ENCODE measurements at regions not wholly inside any gene's neighbourhood (a gene's known extent, or its start where the extent isn't known, plus 50 kb on each side); places are given as distances from the start of the nearest gene placed in this dataset.

DNA sequence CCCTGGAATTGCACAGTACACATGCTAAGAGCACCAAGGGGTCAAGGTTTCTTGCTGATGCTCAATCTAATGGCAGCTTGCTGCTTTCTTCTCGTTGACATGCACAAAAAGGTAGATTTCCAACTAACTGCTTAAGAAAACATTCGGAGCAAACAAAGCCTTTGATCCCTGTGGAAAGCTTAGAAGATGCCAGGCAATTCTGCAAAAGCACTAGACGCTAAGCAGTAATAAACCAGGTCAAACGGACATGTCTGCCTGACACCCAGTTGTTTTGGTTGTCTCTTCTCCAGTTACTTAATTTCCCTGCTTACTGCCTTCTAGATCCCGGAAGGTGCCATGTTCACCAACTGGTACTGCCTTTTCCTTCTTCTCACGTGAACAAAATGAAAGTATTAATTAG lies 100.5 kb upstream of the TMCC3 start:
- TF ChIP-seq, protein P1, sequence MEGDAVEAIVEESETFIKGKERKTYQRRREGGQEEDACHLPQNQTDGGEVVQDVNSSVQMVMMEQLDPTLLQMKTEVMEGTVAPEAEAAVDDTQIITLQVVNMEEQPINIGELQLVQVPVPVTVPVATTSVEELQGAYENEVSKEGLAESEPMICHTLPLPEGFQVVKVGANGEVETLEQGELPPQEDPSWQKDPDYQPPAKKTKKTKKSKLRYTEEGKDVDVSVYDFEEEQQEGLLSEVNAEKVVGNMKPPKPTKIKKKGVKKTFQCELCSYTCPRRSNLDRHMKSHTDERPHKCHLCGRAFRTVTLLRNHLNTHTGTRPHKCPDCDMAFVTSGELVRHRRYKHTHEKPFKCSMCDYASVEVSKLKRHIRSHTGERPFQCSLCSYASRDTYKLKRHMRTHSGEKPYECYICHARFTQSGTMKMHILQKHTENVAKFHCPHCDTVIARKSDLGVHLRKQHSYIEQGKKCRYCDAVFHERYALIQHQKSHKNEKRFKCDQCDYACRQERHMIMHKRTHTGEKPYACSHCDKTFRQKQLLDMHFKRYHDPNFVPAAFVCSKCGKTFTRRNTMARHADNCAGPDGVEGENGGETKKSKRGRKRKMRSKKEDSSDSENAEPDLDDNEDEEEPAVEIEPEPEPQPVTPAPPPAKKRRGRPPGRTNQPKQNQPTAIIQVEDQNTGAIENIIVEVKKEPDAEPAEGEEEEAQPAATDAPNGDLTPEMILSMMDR (IDR thresholded peaks at IDR 0.05) = no peak
- TF ChIP-seq POLR2A (IDR thresholded peaks at IDR 0.05) = no peak
- TF ChIP-seq POLR2AphosphoS5 (IDR thresholded peaks at IDR 0.05) = no peak

Measured in prostate gland (tissue), 2 donors.